GM23338 (cell line): ENCODE measurements at regions not wholly inside any gene's neighbourhood (a gene's known extent, or its start where the extent isn't known, plus 50 kb on each side); places are given as distances from the start of the nearest gene placed in this dataset.

Experiments
- ZNF331 ChIP-seq: fragments of 250-450 bp; sonication (Bioruptor Pico); IDR thresholded peaks from 2 replicates; pipeline ENCODE4 v1.5.0; 2020; ENCODE audit warnings: low read depth, mild to moderate bottlenecking, moderate library complexity
- TF ChIP-seq, protein P1 (sequence below), 2 experiments: fragments of 200-600 bp in 1 of 2; sonication (generic) in 1 of 2; conservative IDR thresholded peaks; 2 replicates each; pipeline versions ENCODE4 v1.5.1 to v1.6.1; 2016 to 2017; ENCODE audit warnings: antibody characterized with exemption in 2 of 2, low read depth in 2 of 2, mild to moderate bottlenecking in 2 of 2, moderate library complexity in 1 of 2

- TF ChIP-seq, protein P1, sequence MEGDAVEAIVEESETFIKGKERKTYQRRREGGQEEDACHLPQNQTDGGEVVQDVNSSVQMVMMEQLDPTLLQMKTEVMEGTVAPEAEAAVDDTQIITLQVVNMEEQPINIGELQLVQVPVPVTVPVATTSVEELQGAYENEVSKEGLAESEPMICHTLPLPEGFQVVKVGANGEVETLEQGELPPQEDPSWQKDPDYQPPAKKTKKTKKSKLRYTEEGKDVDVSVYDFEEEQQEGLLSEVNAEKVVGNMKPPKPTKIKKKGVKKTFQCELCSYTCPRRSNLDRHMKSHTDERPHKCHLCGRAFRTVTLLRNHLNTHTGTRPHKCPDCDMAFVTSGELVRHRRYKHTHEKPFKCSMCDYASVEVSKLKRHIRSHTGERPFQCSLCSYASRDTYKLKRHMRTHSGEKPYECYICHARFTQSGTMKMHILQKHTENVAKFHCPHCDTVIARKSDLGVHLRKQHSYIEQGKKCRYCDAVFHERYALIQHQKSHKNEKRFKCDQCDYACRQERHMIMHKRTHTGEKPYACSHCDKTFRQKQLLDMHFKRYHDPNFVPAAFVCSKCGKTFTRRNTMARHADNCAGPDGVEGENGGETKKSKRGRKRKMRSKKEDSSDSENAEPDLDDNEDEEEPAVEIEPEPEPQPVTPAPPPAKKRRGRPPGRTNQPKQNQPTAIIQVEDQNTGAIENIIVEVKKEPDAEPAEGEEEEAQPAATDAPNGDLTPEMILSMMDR (conservative IDR thresholded peaks at IDR 0.05; ENCODE audit: low read depth in 2 of 2) = no peak
- no peak for TF ChIP-seq ZNF331
Observed at GRCh38 chr9:26358836-26359235, 533.8 kb downstream of the CAAP1 start.
